A673 (cell line): ENCODE measurements at regions not wholly inside any gene's neighbourhood (a gene's known extent, or its start where the extent isn't known, plus 50 kb on each side); places are given as distances from the start of the nearest gene placed in this dataset.

Experiments
- EZH2 ChIP-seq: fragments of 200-600 bp; sonication (generic); IDR thresholded peaks from 2 replicates; pipeline ENCODE4 v1.6.1; 2017; ENCODE audit warnings: borderline replicate concordance, low read depth, mild to moderate bottlenecking, mixed read lengths, antibody characterized with exemption, low read length; ENCODE audit not compliant: poor library complexity, severe bottlenecking
- TF ChIP-seq, protein P1 (sequence below): fragments of 300-800, 200-600 bp; sonication (generic); conservative IDR thresholded peaks from 2 replicates; pipeline ENCODE4 v1.5.1; 2017; ENCODE audit warnings: low read depth, mild to moderate bottlenecking, antibody characterized with exemption, low read length, moderate library complexity, mixed read lengths

DNA sequence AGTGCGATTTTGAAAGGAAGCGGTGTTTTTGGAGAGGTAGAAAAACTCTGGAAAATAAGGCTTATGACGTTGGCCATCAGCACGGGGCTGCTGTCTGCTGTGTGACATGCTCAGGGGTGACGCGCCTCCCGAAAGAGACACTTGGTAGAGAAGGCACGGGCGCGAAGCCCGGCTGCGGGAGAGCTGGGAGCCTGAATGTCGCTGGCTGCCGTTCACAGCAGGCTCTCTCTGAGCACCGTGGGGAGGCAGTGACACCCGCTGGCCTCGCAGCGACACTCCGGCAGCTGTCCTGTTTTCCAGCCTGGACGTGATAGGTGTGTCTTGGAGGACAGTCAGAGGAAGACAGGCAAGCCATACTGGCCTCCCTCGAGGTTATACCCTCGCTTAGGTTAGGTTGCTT, 759.1 kb upstream of the RBFOX1 start:
- TF ChIP-seq, protein P1, sequence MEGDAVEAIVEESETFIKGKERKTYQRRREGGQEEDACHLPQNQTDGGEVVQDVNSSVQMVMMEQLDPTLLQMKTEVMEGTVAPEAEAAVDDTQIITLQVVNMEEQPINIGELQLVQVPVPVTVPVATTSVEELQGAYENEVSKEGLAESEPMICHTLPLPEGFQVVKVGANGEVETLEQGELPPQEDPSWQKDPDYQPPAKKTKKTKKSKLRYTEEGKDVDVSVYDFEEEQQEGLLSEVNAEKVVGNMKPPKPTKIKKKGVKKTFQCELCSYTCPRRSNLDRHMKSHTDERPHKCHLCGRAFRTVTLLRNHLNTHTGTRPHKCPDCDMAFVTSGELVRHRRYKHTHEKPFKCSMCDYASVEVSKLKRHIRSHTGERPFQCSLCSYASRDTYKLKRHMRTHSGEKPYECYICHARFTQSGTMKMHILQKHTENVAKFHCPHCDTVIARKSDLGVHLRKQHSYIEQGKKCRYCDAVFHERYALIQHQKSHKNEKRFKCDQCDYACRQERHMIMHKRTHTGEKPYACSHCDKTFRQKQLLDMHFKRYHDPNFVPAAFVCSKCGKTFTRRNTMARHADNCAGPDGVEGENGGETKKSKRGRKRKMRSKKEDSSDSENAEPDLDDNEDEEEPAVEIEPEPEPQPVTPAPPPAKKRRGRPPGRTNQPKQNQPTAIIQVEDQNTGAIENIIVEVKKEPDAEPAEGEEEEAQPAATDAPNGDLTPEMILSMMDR, result 0 out of 2 replicates have a peak, but pooled peaks have one; percentile 27
- TF ChIP-seq EZH2, result no peak
